CD14-positive monocyte (primary cell): ENCODE measurements at regions not wholly inside any gene's neighbourhood (a gene's known extent, or its start where the extent isn't known, plus 50 kb on each side); places are given as distances from the start of the nearest gene placed in this dataset.

Experiments used
- DNase-seq, 3 donors: peaks; one replicate each; pipeline ENCODE4 v3.0.0-alpha.2; 2011 to 2022
- H2AFZ ChIP-seq: 2 replicates; pipeline ENCODE4 v1.6.0; 2012; ENCODE audit warnings: mild to moderate bottlenecking, low read depth, low read length, inconsistent platforms; ENCODE audit not compliant: insufficient read depth, poor library complexity, severe bottlenecking
- H3K27ac ChIP-seq, 2 donors: 1 replicate in 1 of 2; 2 replicates in 1 of 2; pipeline ENCODE4 v1.5.1; 2012 to 2013; ENCODE audit warnings: low read length in 2 of 2, control low read depth in 1 of 2, inconsistent platforms in 1 of 2, low read depth in 1 of 2, mild to moderate bottlenecking in 1 of 2
- H3K27me3 ChIP-seq, 2 donors: one replicate each; pipeline versions ENCODE4 v1.6.0 to v1.6.1; 2011 to 2013; ENCODE audit warnings: low read length in 2 of 2; ENCODE audit not compliant: control insufficient read depth in 2 of 2, insufficient read depth in 2 of 2
- H3K36me3 ChIP-seq, 2 donors: replicated peaks in 1 of 2; 1 replicate in 1 of 2; 2 replicates in 1 of 2; pipeline versions ENCODE4 v1.5.1 to v1.6.1; 2012 to 2013; ENCODE audit warnings: low read length in 2 of 2, control low read depth in 1 of 2, inconsistent platforms in 1 of 2, mild to moderate bottlenecking in 1 of 2; ENCODE audit not compliant: insufficient read depth in 2 of 2, control insufficient read depth in 1 of 2
- H3K4me1 ChIP-seq, 2 donors: 1 replicate in 1 of 2; 2 replicates in 1 of 2; pipeline versions ENCODE4 v1.5.1 to v1.6.1; 2012 to 2013; ENCODE audit warnings: low read length in 2 of 2, control low read depth in 1 of 2, inconsistent platforms in 1 of 2, mild to moderate bottlenecking in 1 of 2, moderate library complexity in 1 of 2; ENCODE audit not compliant: insufficient read depth in 2 of 2, control insufficient read depth in 1 of 2
- H3K4me2 ChIP-seq: replicated peaks from 2 replicates; pipeline ENCODE3; 2012; ENCODE audit warnings: low read length, moderate library complexity, mild to moderate bottlenecking; ENCODE audit not compliant: poor library complexity, severe bottlenecking; ENCODE audit errors: extremely low read depth
- H3K4me3 ChIP-seq, 3 experiments: fragments of 200-600 bp in 1 of 3; sonication (generic) in 1 of 3; replicated peaks in 1 of 3; 1 replicate in 2 of 3; 2 replicates in 1 of 3; pipeline ENCODE4 v1.5.1; 2011 to 2013; ENCODE audit warnings: low read length in 3 of 3, mild to moderate bottlenecking in 3 of 3, control low read depth in 2 of 3, low read depth in 2 of 3, inconsistent platforms in 1 of 3, moderate library complexity in 1 of 3
- H3K79me2 ChIP-seq: 2 replicates; pipeline ENCODE4 v1.6.0; 2012; ENCODE audit warnings: mild to moderate bottlenecking, control low read depth, inconsistent platforms, low read length, moderate library complexity; ENCODE audit not compliant: insufficient read depth
- H3K9ac ChIP-seq: 2 replicates; pipeline ENCODE4 v1.6.0; 2017; ENCODE audit warnings: low read length, mild to moderate bottlenecking; ENCODE audit not compliant: insufficient read depth, poor library complexity, severe bottlenecking
- H3K9me3 ChIP-seq, 2 donors: replicated peaks in 1 of 2; 1 replicate in 1 of 2; 2 replicates in 1 of 2; pipeline versions ENCODE4 v1.5.1 to v1.6.1; 2012 to 2013; ENCODE audit warnings: low read length in 2 of 2, control low read depth in 1 of 2; ENCODE audit not compliant: control insufficient read depth in 1 of 2, insufficient read depth in 1 of 2
- H4K20me1 ChIP-seq: 2 replicates; pipeline ENCODE4 v1.6.0; 2012; ENCODE audit warnings: mild to moderate bottlenecking, low read length, control low read depth, moderate library complexity; ENCODE audit not compliant: insufficient read depth
- H3K27ac Mint-ChIP-seq, 7 donors: one replicate each; pipeline ENCODE4 v1.8.0; 2020; ENCODE audit warnings: mild to moderate bottlenecking in 7 of 7, mixed read lengths in 7 of 7, moderate library complexity in 6 of 7, inconsistent platforms in 2 of 7
- H3K27me3 Mint-ChIP-seq, 3 donors: one replicate each; pipeline ENCODE4 v1.8.0; 2021 to 2022; ENCODE audit warnings: low read depth in 3 of 3, mild to moderate bottlenecking in 3 of 3, mixed read lengths in 3 of 3, moderate library complexity in 3 of 3, inconsistent platforms in 1 of 3
- H3K36me3 Mint-ChIP-seq, 2 donors: one replicate each; pipeline ENCODE4 v1.8.0; 2020; ENCODE audit warnings: mixed read lengths in 2 of 2, inconsistent platforms in 1 of 2, mild to moderate bottlenecking in 1 of 2
- H3K4me1 Mint-ChIP-seq: one replicate; pipeline ENCODE4 v1.8.0; 2020; ENCODE audit warnings: mild to moderate bottlenecking, mixed read lengths
- H3K4me3 Mint-ChIP-seq, 2 donors: one replicate each; pipeline ENCODE4 v1.8.0; 2020; ENCODE audit warnings: mild to moderate bottlenecking in 2 of 2, mixed read lengths in 2 of 2, moderate library complexity in 1 of 2
- H3K9me3 Mint-ChIP-seq, 7 donors: one replicate each; pipeline ENCODE4 v1.8.0; 2020 to 2022; ENCODE audit warnings: mixed read lengths in 7 of 7, mild to moderate bottlenecking in 6 of 7, moderate library complexity in 6 of 7, inconsistent platforms in 2 of 7
- CTCF ChIP-seq: fragments of 200-600 bp; IDR thresholded peaks from one replicate; pipeline ENCODE4 v1.8.0; 2022; ENCODE audit warnings: antibody characterized with exemption, mild to moderate bottlenecking
- WGBS: methylation state at CpG from one replicate; pipeline ENCODE4 v1.1.5; 2013; ENCODE audit warnings: missing lambda C conversion rate; ENCODE audit not compliant: insufficient coverage; 5-methylcytosine and 5-hydroxymethylcytosine counted together
- intact Hi-C, 2 donors: fragments of 100-400 bp; cut with micrococcal nuclease; formaldehyde crosslinking; loops; one replicate each; pipeline versions ENCODE4 v1.15.0 to v1.15.1; 2023

GRCh38 chr18:64248836-64249235, 99.9 kb upstream of the LINC00305 start:
- H3K4me1 Mint-ChIP-seq, result no peaks in the 10 kb centered on the region
- no peak for DNase-seq
- Histone ChIP-seq H3K9ac (no peak overlapping the region), H3K9me3 (no peaks in the 10 kb centered on the region), H3K4me2 (no peak overlapping the region), H3K36me3 (no peaks in the 10 kb centered on the region), H4K20me1 (no peaks in the 10 kb centered on the region), H3K4me1 (no peaks in the 10 kb centered on the region), H3K4me3 (no peak overlapping the region), H3K27me3 (no peaks in the 10 kb centered on the region), H2AFZ (no peak overlapping the region), H3K79me2 (no peaks in the 10 kb centered on the region), H3K27ac (no peak overlapping the region)
- intact Hi-C loops, result no loop called here
- H3K27ac Mint-ChIP-seq, result no peak overlapping the region
- no peak overlapping the region for H3K4me3 Mint-ChIP-seq
- no peaks in the 10 kb centered on the region for H3K36me3 Mint-ChIP-seq
- H3K27me3 Mint-ChIP-seq, result no peaks in the 10 kb centered on the region
- H3K9me3 Mint-ChIP-seq, result no peaks in the 10 kb centered on the region
- 95% methylated on average over 4 of the region's 8 CpGs for WGBS
- no peak for TF ChIP-seq CTCF

GRCh38 chr18:64245126-64245861, 96.4 kb upstream of the LINC00305 start:
- H2AFZ ChIP-seq, result no peak overlapping the region
- H3K9ac ChIP-seq, result no peak overlapping the region
- Mint-ChIP-seq H3K9me3 (no peaks in the 10 kb centered on the region), H3K4me3 (no peak overlapping the region), H3K36me3 (no peaks in the 10 kb centered on the region), H3K4me1 (no peaks in the 10 kb centered on the region), H3K27ac (no peak overlapping the region), H3K27me3 (no peaks in the 10 kb centered on the region)
- H4K20me1 ChIP-seq, result no peaks in the 10 kb centered on the region
- 85% methylated on average over 2 of the region's 2 CpGs for WGBS
- TF ChIP-seq CTCF, result no peak
- H3K27ac ChIP-seq, result no peak overlapping the region
- no peaks in the 10 kb centered on the region for H3K36me3 ChIP-seq
- intact Hi-C loops, result no loop called here
- no peaks in the 10 kb centered on the region for H3K4me1 ChIP-seq
- no peaks in the 10 kb centered on the region for H3K79me2 ChIP-seq
- no peak for DNase-seq
- H3K9me3 ChIP-seq, result no peaks in the 10 kb centered on the region
- H3K4me3 ChIP-seq, result no peak overlapping the region
- no peaks in the 10 kb centered on the region for H3K27me3 ChIP-seq
- no peak overlapping the region for H3K4me2 ChIP-seq
